ENCODE measurements at regions not wholly inside any gene's neighbourhood (a gene's known extent, or its start where the extent isn't known, plus 50 kb on each side); places are given as distances from the start of the nearest gene placed in this dataset.
"Not testable (repeated sequence)": the region's sequence is repeated elsewhere in the genome, so short reads cannot be mapped to it uniquely, and the experiment has no call there.

DNA sequence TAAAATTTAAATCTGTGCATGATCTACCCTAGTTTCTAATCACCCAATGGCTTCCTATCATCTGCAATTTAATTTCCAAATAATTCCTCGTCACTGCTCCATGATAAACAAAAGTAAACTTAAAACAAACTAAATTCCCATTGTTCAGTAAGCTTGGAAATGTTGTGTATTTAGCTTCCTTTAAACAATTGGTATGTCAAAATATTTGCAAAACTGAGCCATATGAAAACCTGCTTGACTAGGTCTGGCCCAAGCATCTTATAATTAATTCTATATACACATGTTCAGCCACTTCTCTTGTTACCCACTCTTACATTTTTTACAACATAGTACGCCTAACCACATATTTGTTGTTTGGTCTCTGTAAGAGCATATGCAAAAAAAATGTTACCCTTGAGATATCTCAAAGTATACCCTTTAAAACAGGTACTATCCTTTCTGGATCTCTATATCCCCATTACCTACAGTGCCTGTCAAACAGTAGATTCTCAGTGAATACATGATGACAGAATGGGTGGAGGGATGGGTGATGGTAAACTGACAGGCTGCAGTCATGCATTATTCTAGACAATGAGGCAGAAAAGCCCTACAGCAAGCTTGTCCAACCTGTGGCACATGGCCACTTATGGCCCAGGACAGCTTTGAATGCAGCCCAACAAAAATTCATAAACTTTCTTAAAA, 1277.9 kb upstream of the TENM4 start:
- TF ChIP-seq POLR2A (IDR thresholded peaks at IDR 0.05): no peak
- no peak for TF ChIP-seq POLR2AphosphoS5 (IDR thresholded peaks at IDR 0.05)
- TF ChIP-seq, protein P1, sequence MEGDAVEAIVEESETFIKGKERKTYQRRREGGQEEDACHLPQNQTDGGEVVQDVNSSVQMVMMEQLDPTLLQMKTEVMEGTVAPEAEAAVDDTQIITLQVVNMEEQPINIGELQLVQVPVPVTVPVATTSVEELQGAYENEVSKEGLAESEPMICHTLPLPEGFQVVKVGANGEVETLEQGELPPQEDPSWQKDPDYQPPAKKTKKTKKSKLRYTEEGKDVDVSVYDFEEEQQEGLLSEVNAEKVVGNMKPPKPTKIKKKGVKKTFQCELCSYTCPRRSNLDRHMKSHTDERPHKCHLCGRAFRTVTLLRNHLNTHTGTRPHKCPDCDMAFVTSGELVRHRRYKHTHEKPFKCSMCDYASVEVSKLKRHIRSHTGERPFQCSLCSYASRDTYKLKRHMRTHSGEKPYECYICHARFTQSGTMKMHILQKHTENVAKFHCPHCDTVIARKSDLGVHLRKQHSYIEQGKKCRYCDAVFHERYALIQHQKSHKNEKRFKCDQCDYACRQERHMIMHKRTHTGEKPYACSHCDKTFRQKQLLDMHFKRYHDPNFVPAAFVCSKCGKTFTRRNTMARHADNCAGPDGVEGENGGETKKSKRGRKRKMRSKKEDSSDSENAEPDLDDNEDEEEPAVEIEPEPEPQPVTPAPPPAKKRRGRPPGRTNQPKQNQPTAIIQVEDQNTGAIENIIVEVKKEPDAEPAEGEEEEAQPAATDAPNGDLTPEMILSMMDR (IDR thresholded peaks at IDR 0.05): no peak
- no peak for TF ChIP-seq EP300 (IDR thresholded peaks at IDR 0.05)
- no peak for ATAC-seq (ENCODE audit: low FRiP score in 2 of 2)

DNA sequence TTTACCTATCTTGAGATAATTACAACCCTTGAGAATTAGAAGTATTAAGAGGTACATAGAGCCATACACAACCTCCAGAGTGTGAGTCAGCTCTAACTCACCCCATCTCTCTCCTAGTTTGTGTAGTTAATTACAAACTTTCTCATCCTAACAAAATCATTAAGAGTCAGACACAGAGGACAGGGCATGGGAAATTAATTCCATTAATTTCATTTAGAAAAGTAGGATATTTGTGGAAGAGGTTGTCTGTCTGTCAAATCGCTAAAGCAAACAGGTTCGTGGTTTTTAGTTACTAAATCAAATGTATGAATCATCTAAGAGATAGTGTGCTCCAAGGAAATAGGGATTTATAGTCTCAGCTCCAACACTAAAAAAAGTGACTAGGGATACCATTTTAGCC, 1261.4 kb upstream of the TENM4 start:
- H3K4me3 ChIP-seq: no peak overlapping the region
- TF ChIP-seq, protein P1 (IDR thresholded peaks at IDR 0.05): no peak
- TF ChIP-seq POLR2AphosphoS5 (IDR thresholded peaks at IDR 0.05): no peak
- no peak for TF ChIP-seq EP300 (IDR thresholded peaks at IDR 0.05)
- TF ChIP-seq POLR2A (IDR thresholded peaks at IDR 0.05): no peak
- WGBS, 2 donors: 77 to 89% methylated on average over 2 of the region's 2 CpGs
- H3K27me3 ChIP-seq: no peaks in the 10 kb centered on the region
- no peak for DNase-seq
- H3K9me3 ChIP-seq: no peaks in the 10 kb centered on the region
- no peak for ATAC-seq (ENCODE audit: low FRiP score in 2 of 2)
- H3K27ac ChIP-seq: no peak overlapping the region
- H3K36me3 ChIP-seq: no peaks in the 10 kb centered on the region
- H3K4me1 ChIP-seq: no peaks in the 10 kb centered on the region

More for the DNA sequence above, 1277.9 kb upstream of the TENM4 start:
- no peak for DNase-seq
- H3K27me3 ChIP-seq: no peaks in the 10 kb centered on the region
- H3K27ac ChIP-seq: no peak overlapping the region
- no peak overlapping the region for H3K4me3 ChIP-seq
- H3K4me1 ChIP-seq: no peaks in the 10 kb centered on the region
- H3K9me3 ChIP-seq: no peaks in the 10 kb centered on the region
- WGBS, 2 donors: 61 to 67% methylated on average over 2 of the region's 2 CpGs
- no peaks in the 10 kb centered on the region for H3K36me3 ChIP-seq

DNA sequence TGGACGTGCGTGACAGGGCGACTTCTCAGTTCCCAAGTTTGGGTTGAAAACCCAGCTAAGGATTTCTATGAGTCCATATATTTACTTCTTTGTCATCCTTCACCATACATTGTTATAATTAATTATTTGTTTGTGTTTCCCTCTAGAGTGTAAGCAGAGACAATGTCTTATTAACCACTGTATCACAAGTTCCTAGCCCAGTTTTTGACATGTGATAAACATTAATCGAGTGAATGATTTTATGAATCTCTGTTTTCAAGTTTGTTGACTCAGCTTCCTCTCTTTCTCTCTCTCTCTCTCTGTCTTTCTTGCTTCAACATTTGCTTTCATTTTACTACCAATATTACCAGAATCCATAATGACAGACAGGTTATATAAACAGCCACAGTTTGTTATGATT, 1259.6 kb upstream of the TENM4 start:
- Histone ChIP-seq H3K36me3 (no peaks in the 10 kb centered on the region), H3K27me3 (no peaks in the 10 kb centered on the region), H3K27ac (no peak overlapping the region), H3K4me3 (no peak overlapping the region), H3K4me1 (no peaks in the 10 kb centered on the region), H3K9me3 (no peaks in the 10 kb centered on the region)
- DNase-seq (no peak), ATAC-seq (ENCODE audit: low FRiP score in 2 of 2) (no peak)
- no peak for TF ChIP-seq POLR2AphosphoS5 (IDR thresholded peaks at IDR 0.05)
- TF ChIP-seq, protein P1 (IDR thresholded peaks at IDR 0.05): no peak
- no peak for TF ChIP-seq POLR2A (IDR thresholded peaks at IDR 0.05)
- TF ChIP-seq EP300 (IDR thresholded peaks at IDR 0.05): no peak
- 82 to 88% methylated on average over 4 of the region's 4 CpGs for WGBS, 2 donors

DNA sequence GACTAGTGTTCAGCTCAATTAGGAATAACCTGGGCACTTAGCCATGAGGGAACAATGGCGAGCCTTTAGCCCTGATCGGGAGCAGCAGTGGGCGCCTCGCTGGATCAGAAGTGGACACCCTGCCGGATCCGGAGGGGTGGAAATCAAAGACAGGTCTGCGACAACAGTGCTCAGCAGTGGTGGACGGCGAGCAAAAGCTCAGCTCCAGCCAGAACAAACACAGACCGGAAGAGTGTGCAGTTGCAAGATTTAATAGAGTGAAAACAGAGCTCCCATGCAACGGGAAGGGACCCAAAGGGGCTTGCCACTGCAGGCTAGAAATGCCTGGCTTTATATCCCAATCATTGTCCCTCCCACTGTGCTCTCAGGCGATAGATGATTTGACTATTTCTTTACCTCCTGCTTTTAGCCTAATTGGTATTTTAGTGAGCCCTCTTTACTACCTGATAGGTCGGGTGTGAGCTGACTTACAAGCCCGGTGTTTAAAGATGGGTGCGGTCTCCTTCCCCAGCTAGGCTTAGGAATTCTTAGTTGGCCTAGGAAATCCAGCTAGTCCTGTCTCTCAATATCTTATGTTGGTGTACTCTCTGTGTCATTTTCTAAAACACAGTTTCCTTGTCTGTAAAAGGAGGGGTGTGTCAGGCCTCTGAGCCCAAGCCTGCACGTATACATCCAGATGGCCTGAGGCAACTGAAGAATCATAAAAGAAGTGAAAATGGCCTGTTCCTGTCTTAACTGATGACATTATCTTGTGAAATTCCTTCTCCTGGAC, 1258.8 kb upstream of the TENM4 start:
- WGBS, 2 donors: 90 to 93% methylated on average over 16 of the region's 16 CpGs
- H3K27ac ChIP-seq; DNase-seq; H3K36me3 ChIP-seq; H3K9me3 ChIP-seq; ATAC-seq (ENCODE audit: low FRiP score in 2 of 2); H3K27me3 ChIP-seq; H3K4me1 ChIP-seq; H3K4me3 ChIP-seq: not testable (repeated sequence)

DNA sequence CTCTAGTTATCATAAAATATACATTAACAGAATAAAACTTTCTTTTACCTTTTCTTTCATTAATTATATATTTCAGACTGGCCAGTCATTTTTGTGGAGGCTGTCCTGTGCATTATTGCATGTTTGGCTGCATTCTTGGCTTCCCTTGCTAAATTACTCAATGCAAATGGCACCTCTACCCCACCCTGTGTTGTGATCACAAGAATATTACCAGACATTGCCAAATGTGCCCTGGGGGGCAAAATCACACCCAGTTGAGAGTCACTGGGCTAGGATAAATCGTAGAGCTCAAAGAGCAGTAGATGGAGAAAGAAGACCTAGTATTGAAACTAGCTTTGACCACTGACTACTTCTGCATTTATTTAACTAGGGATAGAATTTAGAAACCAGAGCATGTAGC, 1257.8 kb upstream of the TENM4 start:
- Histone ChIP-seq H3K4me3 (no peak overlapping the region), H3K4me1 (no peaks in the 10 kb centered on the region), H3K27me3 (no peaks in the 10 kb centered on the region), H3K27ac (no peak overlapping the region), H3K36me3 (no peaks in the 10 kb centered on the region), H3K9me3 (no peaks in the 10 kb centered on the region)
- WGBS, 2 donors: 63 to 73% methylated on average over 1 of the region's 1 CpG
- TF ChIP-seq POLR2AphosphoS5 (IDR thresholded peaks at IDR 0.05) (no peak), EP300 (IDR thresholded peaks at IDR 0.05) (no peak), POLR2A (IDR thresholded peaks at IDR 0.05) (no peak)
- TF ChIP-seq, protein P1 (IDR thresholded peaks at IDR 0.05): no peak
- ATAC-seq (ENCODE audit: low FRiP score in 2 of 2): no peak
- no peak for DNase-seq
